ENCODE measurements at regions not wholly inside any gene's neighbourhood (a gene's known extent, or its start where the extent isn't known, plus 50 kb on each side); places are given as distances from the start of the nearest gene placed in this dataset.

DNA sequence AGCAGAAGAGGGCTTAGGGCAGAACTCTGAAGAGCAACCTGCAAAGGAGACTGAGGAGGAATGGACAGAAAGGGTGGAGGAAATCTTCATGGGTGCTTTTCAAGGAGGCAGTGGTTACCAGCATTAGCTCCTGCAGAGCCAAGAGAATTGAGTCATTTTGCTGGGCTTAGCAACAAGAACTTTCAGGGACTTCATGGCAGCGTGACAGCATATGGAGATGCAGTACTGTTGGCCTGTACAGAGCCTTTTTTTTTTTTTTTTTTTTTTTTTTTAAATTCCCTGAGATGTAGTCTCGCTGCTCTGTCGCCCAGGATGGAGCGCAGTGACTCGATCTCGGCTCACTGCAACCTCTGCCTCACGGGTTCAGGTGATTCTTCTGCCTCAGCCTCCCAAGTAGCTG lies 296.0 kb upstream of the DMRT1 start:
- H3K4me1 Mint-ChIP-seq, result peaks cover 30% of the 10 kb centered on the region
- H3K4me3 Mint-ChIP-seq, result no peak overlapping the region; the same call in 2 of the 3 replicates
- Histone ChIP-seq H3K4me2 (no peak overlapping the region), H4K20me1 (replicated peaks; ENCODE audit: insufficient read depth) (peaks cover 15% of the 10 kb centered on the region), H3K27me3 (ENCODE audit: insufficient read depth) (no peaks in the 10 kb centered on the region), H3K4me3 (no peak overlapping the region), H3K4me1 (ENCODE audit: insufficient read depth) (peaks cover 11% of the 10 kb centered on the region), H3F3A (replicated peaks; ENCODE audit: low read depth) (0 out of 2 replicates have a peak, but pooled peaks cover 2% of the 10 kb centered on the region), H3K36me3 (ENCODE audit: insufficient read depth) (no peaks in the 10 kb centered on the region), H2AFZ (no peak overlapping the region), H3K9me2 (ENCODE audit: insufficient read depth) (no peaks in the 10 kb centered on the region), H3K27ac (ENCODE audit: low read depth) (no peak overlapping the region), H3K79me2 (replicated peaks; ENCODE audit: insufficient read depth) (peaks cover 58% of the 10 kb centered on the region)
- H3K27me3 Mint-ChIP-seq (ENCODE audit: insufficient read depth, low read depth, poor library complexity), result peaks cover 5% of the 10 kb centered on the region
- DNase-seq (ENCODE audit: low spot score), result no peak
- H3K9me3 Mint-ChIP-seq, result no peaks in the 10 kb centered on the region
- ATAC-seq, result no peak
- TF ChIP-seq STAT1 (IDR thresholded peaks at IDR 0.05; ENCODE audit: unreplicated experiment) (no peak), NANOG (IDR thresholded peaks at IDR 0.05; ENCODE audit: borderline replicate concordance) (no peak), ZNF331 (CRISPR knock-in tag; IDR thresholded peaks at IDR 0.05; ENCODE audit: low read depth) (no peak), EZH2phosphoT487 (IDR thresholded peaks at IDR 0.05; ENCODE audit: unreplicated experiment) (no peak), EZH2 (IDR thresholded peaks at IDR 0.05; ENCODE audit: low read depth, unreplicated experiment) (no peak), ZNF114 (CRISPR knock-in tag; IDR thresholded peaks at IDR 0.05) (no peak), POLR2AphosphoS5 (IDR thresholded peaks at IDR 0.05; ENCODE audit: low read depth) (no peak)
- TF ChIP-seq, protein P1, sequence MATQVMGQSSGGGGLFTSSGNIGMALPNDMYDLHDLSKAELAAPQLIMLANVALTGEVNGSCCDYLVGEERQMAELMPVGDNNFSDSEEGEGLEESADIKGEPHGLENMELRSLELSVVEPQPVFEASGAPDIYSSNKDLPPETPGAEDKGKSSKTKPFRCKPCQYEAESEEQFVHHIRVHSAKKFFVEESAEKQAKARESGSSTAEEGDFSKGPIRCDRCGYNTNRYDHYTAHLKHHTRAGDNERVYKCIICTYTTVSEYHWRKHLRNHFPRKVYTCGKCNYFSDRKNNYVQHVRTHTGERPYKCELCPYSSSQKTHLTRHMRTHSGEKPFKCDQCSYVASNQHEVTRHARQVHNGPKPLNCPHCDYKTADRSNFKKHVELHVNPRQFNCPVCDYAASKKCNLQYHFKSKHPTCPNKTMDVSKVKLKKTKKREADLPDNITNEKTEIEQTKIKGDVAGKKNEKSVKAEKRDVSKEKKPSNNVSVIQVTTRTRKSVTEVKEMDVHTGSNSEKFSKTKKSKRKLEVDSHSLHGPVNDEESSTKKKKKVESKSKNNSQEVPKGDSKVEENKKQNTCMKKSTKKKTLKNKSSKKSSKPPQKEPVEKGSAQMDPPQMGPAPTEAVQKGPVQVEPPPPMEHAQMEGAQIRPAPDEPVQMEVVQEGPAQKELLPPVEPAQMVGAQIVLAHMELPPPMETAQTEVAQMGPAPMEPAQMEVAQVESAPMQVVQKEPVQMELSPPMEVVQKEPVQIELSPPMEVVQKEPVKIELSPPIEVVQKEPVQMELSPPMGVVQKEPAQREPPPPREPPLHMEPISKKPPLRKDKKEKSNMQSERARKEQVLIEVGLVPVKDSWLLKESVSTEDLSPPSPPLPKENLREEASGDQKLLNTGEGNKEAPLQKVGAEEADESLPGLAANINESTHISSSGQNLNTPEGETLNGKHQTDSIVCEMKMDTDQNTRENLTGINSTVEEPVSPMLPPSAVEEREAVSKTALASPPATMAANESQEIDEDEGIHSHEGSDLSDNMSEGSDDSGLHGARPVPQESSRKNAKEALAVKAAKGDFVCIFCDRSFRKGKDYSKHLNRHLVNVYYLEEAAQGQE (IDR thresholded peaks at IDR 0.05; ENCODE audit: unreplicated experiment), result no peak
- H3K27ac Mint-ChIP-seq, result no peak overlapping the region
- peaks cover 10% of the 10 kb centered on the region; the same call in 1 of the 3 replicates for H3K36me3 Mint-ChIP-seq (ENCODE audit: low read depth)

DNA sequence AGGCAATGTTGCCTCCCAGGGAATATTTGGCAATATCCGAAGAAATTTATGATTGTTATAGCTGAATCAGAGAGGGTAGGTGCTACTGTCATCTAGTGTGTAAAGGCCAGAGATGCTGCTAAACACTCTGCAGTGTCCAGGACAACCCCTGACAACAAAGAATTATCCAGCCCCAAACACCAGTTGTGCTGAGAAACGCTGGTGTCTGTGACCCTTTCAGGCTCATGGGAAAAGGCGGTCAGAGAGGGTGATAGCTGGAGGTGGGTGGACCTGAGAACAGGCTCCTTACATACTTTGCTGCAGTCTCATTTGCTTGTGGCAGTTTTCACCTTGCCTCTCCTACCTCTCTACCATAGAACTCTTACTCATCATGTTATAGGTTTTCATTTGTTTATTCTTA lies 295.3 kb upstream of the DMRT1 start:
- H3K4me3 Mint-ChIP-seq, result no peak overlapping the region
- H3F3A ChIP-seq (replicated peaks; ENCODE audit: low read depth), result 0 out of 2 replicates have a peak, but pooled peaks cover 2% of the 10 kb centered on the region
- H3K27me3 Mint-ChIP-seq (ENCODE audit: insufficient read depth, low read depth, poor library complexity), result peaks cover 7% of the 10 kb centered on the region
- H3K4me1 Mint-ChIP-seq, result peaks cover 30% of the 10 kb centered on the region
- H3K4me3 ChIP-seq, result no peak overlapping the region
- H3K9me2 ChIP-seq (ENCODE audit: insufficient read depth), result no peaks in the 10 kb centered on the region
- DNase-seq (ENCODE audit: low spot score), result no peak
- peaks cover 11% of the 10 kb centered on the region for H3K4me1 ChIP-seq (ENCODE audit: insufficient read depth)
- peak overlapping the region; percentile 8; the same call in 1 of the 2 replicates for H3K4me2 ChIP-seq
- H3K36me3 Mint-ChIP-seq (ENCODE audit: low read depth), result peaks cover 6% of the 10 kb centered on the region; the same call in 1 of the 3 replicates
- H3K36me3 ChIP-seq (ENCODE audit: insufficient read depth), result no peaks in the 10 kb centered on the region
- ATAC-seq, result peak; percentile 54
- no peaks in the 10 kb centered on the region for H3K27me3 ChIP-seq (ENCODE audit: insufficient read depth)
- H3K27ac ChIP-seq (ENCODE audit: low read depth), result no peak overlapping the region
- H2AFZ ChIP-seq, result no peak overlapping the region
- peaks cover 18% of the 10 kb centered on the region for H4K20me1 ChIP-seq (replicated peaks; ENCODE audit: insufficient read depth)
- no peak overlapping the region; the same call in 1 of the 2 replicates for H3K27ac Mint-ChIP-seq
- peaks cover 50% of the 10 kb centered on the region for H3K79me2 ChIP-seq (replicated peaks; ENCODE audit: insufficient read depth)
- no peaks in the 10 kb centered on the region for H3K9me3 Mint-ChIP-seq
- TF ChIP-seq ZNF331 (CRISPR knock-in tag; IDR thresholded peaks at IDR 0.05; ENCODE audit: low read depth), result no peak
- no peak for TF ChIP-seq EZH2 (IDR thresholded peaks at IDR 0.05; ENCODE audit: low read depth, unreplicated experiment)
- TF ChIP-seq EZH2phosphoT487 (IDR thresholded peaks at IDR 0.05; ENCODE audit: unreplicated experiment), result no peak
- TF ChIP-seq ZNF114 (CRISPR knock-in tag; IDR thresholded peaks at IDR 0.05), result no peak
- TF ChIP-seq, protein P2, sequence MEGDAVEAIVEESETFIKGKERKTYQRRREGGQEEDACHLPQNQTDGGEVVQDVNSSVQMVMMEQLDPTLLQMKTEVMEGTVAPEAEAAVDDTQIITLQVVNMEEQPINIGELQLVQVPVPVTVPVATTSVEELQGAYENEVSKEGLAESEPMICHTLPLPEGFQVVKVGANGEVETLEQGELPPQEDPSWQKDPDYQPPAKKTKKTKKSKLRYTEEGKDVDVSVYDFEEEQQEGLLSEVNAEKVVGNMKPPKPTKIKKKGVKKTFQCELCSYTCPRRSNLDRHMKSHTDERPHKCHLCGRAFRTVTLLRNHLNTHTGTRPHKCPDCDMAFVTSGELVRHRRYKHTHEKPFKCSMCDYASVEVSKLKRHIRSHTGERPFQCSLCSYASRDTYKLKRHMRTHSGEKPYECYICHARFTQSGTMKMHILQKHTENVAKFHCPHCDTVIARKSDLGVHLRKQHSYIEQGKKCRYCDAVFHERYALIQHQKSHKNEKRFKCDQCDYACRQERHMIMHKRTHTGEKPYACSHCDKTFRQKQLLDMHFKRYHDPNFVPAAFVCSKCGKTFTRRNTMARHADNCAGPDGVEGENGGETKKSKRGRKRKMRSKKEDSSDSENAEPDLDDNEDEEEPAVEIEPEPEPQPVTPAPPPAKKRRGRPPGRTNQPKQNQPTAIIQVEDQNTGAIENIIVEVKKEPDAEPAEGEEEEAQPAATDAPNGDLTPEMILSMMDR (conservative IDR thresholded peaks at IDR 0.05; ENCODE audit: low read depth in 2 of 2), result no peak
- TF ChIP-seq, protein P3, sequence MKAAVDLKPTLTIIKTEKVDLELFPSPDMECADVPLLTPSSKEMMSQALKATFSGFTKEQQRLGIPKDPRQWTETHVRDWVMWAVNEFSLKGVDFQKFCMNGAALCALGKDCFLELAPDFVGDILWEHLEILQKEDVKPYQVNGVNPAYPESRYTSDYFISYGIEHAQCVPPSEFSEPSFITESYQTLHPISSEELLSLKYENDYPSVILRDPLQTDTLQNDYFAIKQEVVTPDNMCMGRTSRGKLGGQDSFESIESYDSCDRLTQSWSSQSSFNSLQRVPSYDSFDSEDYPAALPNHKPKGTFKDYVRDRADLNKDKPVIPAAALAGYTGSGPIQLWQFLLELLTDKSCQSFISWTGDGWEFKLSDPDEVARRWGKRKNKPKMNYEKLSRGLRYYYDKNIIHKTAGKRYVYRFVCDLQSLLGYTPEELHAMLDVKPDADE (IDR thresholded peaks at IDR 0.05), result no peak
- TF ChIP-seq NANOG (IDR thresholded peaks at IDR 0.05; ENCODE audit: borderline replicate concordance), result no peak
- TF ChIP-seq, protein P1 (IDR thresholded peaks at IDR 0.05; ENCODE audit: unreplicated experiment), result no peak

Measured in GM23338 (cell line).